Thyroid gland (tissue), 4 donors: ENCODE measurements at regions not wholly inside any gene's neighbourhood (a gene's known extent, or its start where the extent isn't known, plus 50 kb on each side); places are given as distances from the start of the nearest gene placed in this dataset.

Experiments used
- CTCF ChIP-seq, 6 experiments: fragments of 200-600 bp in 3 of 6; fragments of 450-650 bp in 3 of 6; sonication (generic) in 3 of 6; IDR thresholded peaks; one replicate each; pipeline ENCODE4 v1.5.1; 2016 to 2019; ENCODE audit warnings: antibody characterized with exemption in 6 of 6, mild to moderate bottlenecking in 2 of 6, inconsistent platforms in 1 of 6, moderate library complexity in 1 of 6
- POLR2A ChIP-seq, 2 donors: fragments of 450-650 bp; IDR thresholded peaks; one replicate each; pipeline ENCODE4 v1.6.1; 2017; ENCODE audit warnings: antibody characterized with exemption in 2 of 2, mild to moderate bottlenecking in 2 of 2, moderate library complexity in 1 of 2

DNA sequence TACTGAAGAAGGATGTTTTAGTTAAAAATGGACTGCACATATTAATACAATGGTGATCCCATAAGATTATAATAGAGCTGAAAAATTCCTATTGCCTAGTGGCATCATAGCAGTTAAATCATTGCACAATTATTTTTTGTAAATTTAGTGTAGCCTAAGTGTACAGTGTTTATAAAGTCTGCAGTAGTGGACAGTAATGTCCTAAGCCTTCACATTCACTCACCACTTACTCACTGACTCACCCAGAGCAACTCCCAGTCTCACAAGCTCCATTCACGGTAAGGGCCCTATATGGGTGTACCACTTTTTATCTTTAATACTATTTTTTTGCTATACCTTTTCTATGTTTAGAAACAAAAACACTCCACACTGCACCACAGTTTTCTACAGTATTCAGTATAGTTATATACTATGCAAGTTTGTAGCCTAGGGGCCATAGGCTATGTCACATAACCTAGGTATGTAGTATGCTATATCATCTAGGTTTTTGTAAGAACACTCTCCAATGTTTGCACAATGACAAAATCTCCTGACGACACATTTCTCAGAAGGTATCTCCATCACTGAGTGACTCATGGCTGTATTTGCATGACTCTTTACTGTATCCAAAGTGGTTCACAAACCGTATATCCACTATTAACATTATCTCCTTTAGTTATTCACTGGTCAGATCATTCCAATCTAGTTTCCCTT, 536.0 kb downstream of the KLF12 start:
- TF ChIP-seq CTCF (IDR thresholded peaks at IDR 0.05) (no peak), POLR2A (IDR thresholded peaks at IDR 0.05) (no peak)
